Calu3 (cell line): ENCODE measurements at regions not wholly inside any gene's neighbourhood (a gene's known extent, or its start where the extent isn't known, plus 50 kb on each side); places are given as distances from the start of the nearest gene placed in this dataset.

ENCODE experiments used
- BruUV-seq: library from RNA; stranded (reverse); fragments of 400-500 nt; replicated peaks from 2 replicates; lab custom pipeline; 2021; lab: Mats Ljungman, UMichigan
- CTCF ChIA-PET: fragments of 300-600 bp; sonication (Branson Sonifier 250); formaldehyde crosslinking; loops from one replicate; lab custom pipeline; 2022; ENCODE audit warnings: antibody characterized with exemption; lab: Charles Lee
- DNase-seq: peaks from one replicate; pipeline ENCODE4 v3.0.0; 2022
- H3K27ac Mint-ChIP-seq: one replicate; pipeline ENCODE4 v1.8.0; 2022; ENCODE audit warnings: mixed read lengths; ENCODE audit not compliant: unreplicated experiment
- H3K27me3 Mint-ChIP-seq: one replicate; pipeline ENCODE4 v1.8.0; 2022; ENCODE audit warnings: mixed read lengths; ENCODE audit not compliant: unreplicated experiment
- H3K36me3 Mint-ChIP-seq: one replicate; pipeline ENCODE4 v1.8.0; 2022; ENCODE audit warnings: mild to moderate bottlenecking, moderate library complexity, mixed read lengths; ENCODE audit not compliant: insufficient read depth, unreplicated experiment
- H3K4me1 Mint-ChIP-seq: one replicate; pipeline ENCODE4 v1.8.0; 2022; ENCODE audit warnings: mild to moderate bottlenecking, low read depth, mixed read lengths; ENCODE audit not compliant: unreplicated experiment
- H3K4me3 Mint-ChIP-seq: one replicate; pipeline ENCODE4 v1.8.0; 2022; ENCODE audit warnings: mild to moderate bottlenecking, low read depth, moderate library complexity, mixed read lengths; ENCODE audit not compliant: unreplicated experiment
- H3K9me3 Mint-ChIP-seq: one replicate; pipeline ENCODE4 v1.8.0; 2022; ENCODE audit warnings: low read depth, mixed read lengths; ENCODE audit not compliant: unreplicated experiment
- intact Hi-C: fragments of 100-400 bp; cut with micrococcal nuclease; formaldehyde crosslinking; loops from one replicate; pipeline ENCODE4 v1.10.0; 2022; ENCODE audit not compliant: unreplicated experiment
- TF ChIP-seq, protein P1 (sequence below): fragments of 200-600 bp; IDR thresholded peaks from one replicate; pipeline ENCODE4 v1.8.0; 2022; ENCODE audit warnings: antibody characterized with exemption; ENCODE audit not compliant: unreplicated experiment

DNA sequence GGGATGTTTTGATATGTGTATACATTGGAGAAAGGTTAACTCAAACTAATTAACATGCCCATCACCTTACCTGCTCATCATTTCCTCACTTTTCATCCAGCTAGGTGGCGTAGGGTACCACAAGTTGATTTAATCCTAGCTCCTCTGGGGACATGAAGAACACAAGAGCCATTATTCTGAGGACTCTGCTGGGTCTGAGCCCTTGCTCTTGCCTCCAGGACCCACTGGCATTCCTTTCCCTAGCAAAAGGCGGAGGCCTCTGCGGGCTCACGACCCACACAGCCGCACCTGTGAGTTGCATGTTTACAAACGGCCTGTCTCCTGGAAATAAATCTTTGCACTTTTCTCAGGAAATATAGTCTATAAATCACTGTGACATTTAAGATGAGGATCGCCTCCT lies 871.9 kb downstream of the TBC1D22A start:
- Mint-ChIP-seq H3K36me3 (no peaks in the 10 kb centered on the region), H3K4me1 (no peaks in the 10 kb centered on the region), H3K9me3 (peaks cover 22% of the 10 kb centered on the region), H3K27ac (no peak overlapping the region), H3K4me3 (no peak overlapping the region), H3K27me3 (no peaks in the 10 kb centered on the region)
- no peak for DNase-seq
- TF ChIP-seq, protein P1, sequence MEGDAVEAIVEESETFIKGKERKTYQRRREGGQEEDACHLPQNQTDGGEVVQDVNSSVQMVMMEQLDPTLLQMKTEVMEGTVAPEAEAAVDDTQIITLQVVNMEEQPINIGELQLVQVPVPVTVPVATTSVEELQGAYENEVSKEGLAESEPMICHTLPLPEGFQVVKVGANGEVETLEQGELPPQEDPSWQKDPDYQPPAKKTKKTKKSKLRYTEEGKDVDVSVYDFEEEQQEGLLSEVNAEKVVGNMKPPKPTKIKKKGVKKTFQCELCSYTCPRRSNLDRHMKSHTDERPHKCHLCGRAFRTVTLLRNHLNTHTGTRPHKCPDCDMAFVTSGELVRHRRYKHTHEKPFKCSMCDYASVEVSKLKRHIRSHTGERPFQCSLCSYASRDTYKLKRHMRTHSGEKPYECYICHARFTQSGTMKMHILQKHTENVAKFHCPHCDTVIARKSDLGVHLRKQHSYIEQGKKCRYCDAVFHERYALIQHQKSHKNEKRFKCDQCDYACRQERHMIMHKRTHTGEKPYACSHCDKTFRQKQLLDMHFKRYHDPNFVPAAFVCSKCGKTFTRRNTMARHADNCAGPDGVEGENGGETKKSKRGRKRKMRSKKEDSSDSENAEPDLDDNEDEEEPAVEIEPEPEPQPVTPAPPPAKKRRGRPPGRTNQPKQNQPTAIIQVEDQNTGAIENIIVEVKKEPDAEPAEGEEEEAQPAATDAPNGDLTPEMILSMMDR, result no peak
- CTCF ChIA-PET, result no interaction called here
- intact Hi-C loops, result no loop called here
- BruUV-seq, result no TSS peak

DNA sequence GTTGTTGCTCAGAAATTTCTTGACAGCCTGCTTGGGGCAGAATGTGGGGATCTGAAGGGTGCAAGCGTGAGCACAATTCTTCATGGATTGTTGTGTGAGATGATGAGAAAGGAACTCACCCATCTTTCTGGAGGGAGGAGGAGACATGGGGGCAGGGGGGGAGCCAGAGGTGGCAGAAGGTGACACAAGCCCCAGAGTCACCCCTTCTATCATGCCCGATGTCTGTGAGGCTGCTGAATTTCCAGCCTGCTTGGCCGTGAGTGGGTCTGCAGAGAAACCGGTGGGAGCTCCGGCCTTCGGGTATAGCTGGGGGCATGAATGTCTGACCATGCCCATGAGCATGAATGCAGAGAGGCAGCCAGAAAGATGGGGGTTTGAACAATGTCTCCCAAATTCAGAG lies 870.7 kb downstream of the TBC1D22A start:
- no TSS peak for BruUV-seq
- H3K9me3 Mint-ChIP-seq, result peaks cover 18% of the 10 kb centered on the region
- no peaks in the 10 kb centered on the region for H3K27me3 Mint-ChIP-seq
- H3K27ac Mint-ChIP-seq, result no peak overlapping the region
- intact Hi-C loops, result no loop called here
- CTCF ChIA-PET, result no interaction called here
- no peak overlapping the region for H3K4me3 Mint-ChIP-seq
- no peaks in the 10 kb centered on the region for H3K4me1 Mint-ChIP-seq
- TF ChIP-seq, protein P1, result no peak
- DNase-seq, result no peak
- H3K36me3 Mint-ChIP-seq, result no peaks in the 10 kb centered on the region

DNA sequence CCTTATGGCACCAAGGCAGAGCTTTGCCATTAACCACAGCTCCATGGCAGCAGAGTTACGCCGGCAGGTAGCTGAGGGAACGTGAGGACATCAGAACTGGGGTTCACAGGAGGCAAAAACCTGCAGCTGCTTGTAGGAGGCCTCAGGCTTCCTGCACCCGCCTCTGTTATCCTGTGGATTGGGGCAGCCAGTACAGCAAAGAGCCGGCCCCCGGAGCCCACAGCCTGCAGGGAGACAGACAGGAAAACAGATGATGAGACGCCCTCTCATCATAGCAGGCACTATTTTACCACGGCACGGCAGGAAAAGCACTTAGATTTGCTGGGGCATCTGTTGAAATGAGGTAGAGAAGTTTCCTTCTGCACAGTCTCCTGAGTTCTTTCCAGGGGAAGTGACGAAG lies 870.3 kb downstream of the TBC1D22A start:
- no peak for DNase-seq
- Mint-ChIP-seq H3K36me3 (no peaks in the 10 kb centered on the region), H3K9me3 (peaks cover 18% of the 10 kb centered on the region), H3K4me3 (no peak overlapping the region), H3K4me1 (no peaks in the 10 kb centered on the region), H3K27me3 (no peaks in the 10 kb centered on the region), H3K27ac (no peak overlapping the region)
- CTCF ChIA-PET, result interaction anchor here (0.8 kb wide), 1 partner anchor 589 kb away, joined by 3 read pairs; no protein-coding TSS in a partner anchor
- TF ChIP-seq, protein P1, result no peak
- no TSS peak for BruUV-seq
- intact Hi-C loops, result no loop called here

DNA sequence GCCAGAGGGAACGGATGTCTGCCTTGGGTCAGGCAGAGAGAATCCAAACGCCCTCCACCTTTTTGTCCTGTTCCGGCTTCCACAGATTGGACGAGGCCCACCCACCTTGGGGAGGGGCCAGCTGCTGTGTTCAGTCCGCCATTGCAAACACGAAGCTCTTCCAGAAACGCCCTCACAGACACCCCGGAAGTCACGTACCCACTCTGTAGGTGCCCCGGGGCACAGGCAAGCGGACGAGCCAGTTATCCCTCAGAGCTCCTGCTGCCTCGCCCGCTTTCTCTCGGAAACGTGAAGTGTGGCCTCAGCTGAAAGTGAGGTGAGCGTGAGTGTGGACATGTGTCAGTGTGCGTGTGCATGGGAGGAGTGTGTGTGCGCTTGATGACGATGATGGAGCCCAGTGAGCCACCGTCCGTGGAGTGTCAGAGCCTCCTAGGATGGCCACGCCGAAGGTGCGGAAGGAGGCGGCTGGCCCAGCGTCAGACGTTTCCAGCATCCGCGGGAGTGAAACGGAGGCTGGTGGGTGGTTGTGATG lies 869.2 kb downstream of the TBC1D22A start:
- H3K4me1 Mint-ChIP-seq, result no peaks in the 10 kb centered on the region
- no TSS peak for BruUV-seq
- TF ChIP-seq, protein P1, result no peak
- intact Hi-C loops, result no loop called here
- no peak overlapping the region for H3K4me3 Mint-ChIP-seq
- H3K9me3 Mint-ChIP-seq, result peaks cover 16% of the 10 kb centered on the region
- no peak overlapping the region for H3K27ac Mint-ChIP-seq
- CTCF ChIA-PET, result no interaction called here
- no peaks in the 10 kb centered on the region for H3K36me3 Mint-ChIP-seq
- no peak for DNase-seq
- H3K27me3 Mint-ChIP-seq, result no peaks in the 10 kb centered on the region
